ENCODE measurements at regions not wholly inside any gene's neighbourhood (a gene's known extent, or its start where the extent isn't known, plus 50 kb on each side); places are given as distances from the start of the nearest gene placed in this dataset.

GRCh38 chr16:85302018-85302847, 190.0 kb upstream of the CIBAR2 start:
- Histone ChIP-seq H3K4me1 (ENCODE audit: control insufficient read depth, extremely low read depth, insufficient read depth, low read length) (peaks cover 7% of the 10 kb centered on the region), H3K9me1 (ENCODE audit: control insufficient read depth, extremely low read depth, insufficient read depth, low read length) (no peaks in the 10 kb centered on the region), H3K4me2 (ENCODE audit: control insufficient read depth, extremely low read depth, insufficient read depth, low read depth, low read length) (no peak overlapping the region), H3K9ac (ENCODE audit: control insufficient read depth, extremely low read depth, insufficient read depth, low read length) (no peak overlapping the region), H3K4me3 (ENCODE audit: control insufficient read depth in 2 of 3, extremely low read depth in 1 of 3, insufficient read depth in 2 of 3, low read depth in 1 of 3, low read length in 3 of 3) (no peak overlapping the region), H3K36me3 (ENCODE audit: control insufficient read depth in 2 of 2, extremely low read depth in 1 of 2, insufficient read depth in 2 of 2, low read length in 2 of 2) (no peaks in the 10 kb centered on the region), H3K27ac (ENCODE audit: control insufficient read depth, insufficient read depth, low read length) (no peak overlapping the region), H3K9me3 (ENCODE audit: control insufficient read depth, low read depth, low read length) (no peaks in the 10 kb centered on the region), H3K27me3 (ENCODE audit: control insufficient read depth, extremely low read depth, insufficient read depth, low read length) (no peaks in the 10 kb centered on the region), H3K79me2 (ENCODE audit: control insufficient read depth, insufficient read depth, low read length) (no peaks in the 10 kb centered on the region), H4K20me1 (ENCODE audit: control insufficient read depth, extremely low read depth, insufficient read depth, low read length) (peaks cover 4% of the 10 kb centered on the region), H2AFZ (ENCODE audit: control insufficient read depth, low read length) (no peak overlapping the region)
- no peak for TF ChIP-seq EZH2 (IDR thresholded peaks at IDR 0.05; ENCODE audit: low read length)
- TF ChIP-seq CTCF (optimal IDR thresholded peaks at IDR 0.05 in 1 of 3, IDR thresholded peaks at IDR 0.05 in 1 of 3, conservative IDR thresholded peaks at IDR 0.05 in 1 of 3; ENCODE audit: extremely low read depth in 1 of 3, insufficient read depth in 2 of 3, low read length in 3 of 3): no peak
- dilution Hi-C loops (cut with MboI; ENCODE audit: extremely low pct_ligation_motif_present, low sequenced_read_pairs): no loop called here
- FAIRE-seq (no peak), DNase-seq (ENCODE audit: low read depth, low spot score) (no peak)

- Histone ChIP-seq H3K27me3 (ENCODE audit: control insufficient read depth, extremely low read depth, insufficient read depth, low read length) (no peaks in the 10 kb centered on the region), H3K4me1 (ENCODE audit: control insufficient read depth, extremely low read depth, insufficient read depth, low read length) (peaks cover 7% of the 10 kb centered on the region), H2AFZ (ENCODE audit: control insufficient read depth, low read length) (no peak overlapping the region), H3K36me3 (ENCODE audit: control insufficient read depth in 2 of 2, extremely low read depth in 1 of 2, insufficient read depth in 2 of 2, low read length in 2 of 2) (no peaks in the 10 kb centered on the region), H3K79me2 (ENCODE audit: control insufficient read depth, insufficient read depth, low read length) (no peaks in the 10 kb centered on the region), H3K9me3 (ENCODE audit: control insufficient read depth, low read depth, low read length) (no peaks in the 10 kb centered on the region), H3K9ac (ENCODE audit: control insufficient read depth, extremely low read depth, insufficient read depth, low read length) (no peak overlapping the region), H4K20me1 (ENCODE audit: control insufficient read depth, extremely low read depth, insufficient read depth, low read length) (peaks cover 4% of the 10 kb centered on the region), H3K9me1 (ENCODE audit: control insufficient read depth, extremely low read depth, insufficient read depth, low read length) (no peaks in the 10 kb centered on the region), H3K27ac (ENCODE audit: control insufficient read depth, insufficient read depth, low read length) (no peak overlapping the region), H3K4me2 (ENCODE audit: control insufficient read depth, extremely low read depth, insufficient read depth, low read depth, low read length) (no peak overlapping the region), H3K4me3 (ENCODE audit: control insufficient read depth in 2 of 3, extremely low read depth in 1 of 3, insufficient read depth in 2 of 3, low read depth in 1 of 3, low read length in 3 of 3) (no peak overlapping the region)
- TF ChIP-seq EZH2 (IDR thresholded peaks at IDR 0.05; ENCODE audit: low read length): no peak
- TF ChIP-seq CTCF (optimal IDR thresholded peaks at IDR 0.05 in 1 of 3, IDR thresholded peaks at IDR 0.05 in 1 of 3, conservative IDR thresholded peaks at IDR 0.05 in 1 of 3; ENCODE audit: extremely low read depth in 1 of 3, insufficient read depth in 2 of 3, low read length in 3 of 3): no peak
- dilution Hi-C loops (cut with MboI; ENCODE audit: extremely low pct_ligation_motif_present, low sequenced_read_pairs): no loop called here
- FAIRE-seq (no peak), DNase-seq (ENCODE audit: low read depth, low spot score) (no peak)
These were observed 190.6 kb upstream of the CIBAR2 start for GRCh38 chr16:85302848-85303353.
